Tibial nerve (tissue), 4 donors: ENCODE measurements at regions not wholly inside any gene's neighbourhood (a gene's known extent, or its start where the extent isn't known, plus 50 kb on each side); places are given as distances from the start of the nearest gene placed in this dataset.

Source experiments
- DNase-seq, 2 donors: peaks; one replicate each; pipeline ENCODE4 v3.0.0-alpha.2; 2019; ENCODE audit warnings: low spot score in 2 of 2
- H3K27ac ChIP-seq, 4 donors: fragments of 200-600 bp; sonication (generic) in 3 of 4; one replicate each; pipeline ENCODE4 v1.5.1; 2017 to 2019; ENCODE audit warnings: mild to moderate bottlenecking in 1 of 4
- H3K27me3 ChIP-seq, 2 donors: fragments of 200-600 bp; sonication (generic) in 1 of 2; one replicate each; pipeline versions ENCODE4 v1.5.1 to v1.6.0; 2017 to 2019
- H3K36me3 ChIP-seq, 3 donors: fragments of 200-600 bp; sonication (generic); one replicate each; pipeline ENCODE4 v1.5.1; 2018 to 2019
- H3K4me1 ChIP-seq, 4 donors: fragments of 200-600 bp; sonication (generic) in 3 of 4; one replicate each; pipeline ENCODE4 v1.5.1; 2017 to 2019
- H3K4me3 ChIP-seq, 4 donors: fragments of 200-600 bp; sonication (generic) in 3 of 4; one replicate each; pipeline ENCODE4 v1.5.1; 2017 to 2019; ENCODE audit warnings: mild to moderate bottlenecking in 1 of 4, moderate library complexity in 1 of 4
- H3K9me3 ChIP-seq, 4 donors: fragments of 200-600 bp; sonication (generic) in 3 of 4; one replicate each; pipeline ENCODE4 v1.5.1; 2017 to 2019
- EP300 ChIP-seq, 2 donors: sonication (generic); formaldehyde crosslinking; IDR thresholded peaks; one replicate each; pipeline ENCODE4 v1.6.1; 2017; ENCODE audit warnings: antibody characterized with exemption in 2 of 2, mild to moderate bottlenecking in 1 of 2
- POLR2A ChIP-seq, 2 donors: fragments of 450-650 bp; IDR thresholded peaks; one replicate each; pipeline ENCODE4 v1.6.1; 2017; ENCODE audit warnings: antibody characterized with exemption in 2 of 2, mild to moderate bottlenecking in 2 of 2, moderate library complexity in 2 of 2
- WGBS, 2 donors: methylation state at CpG; one replicate each; pipeline ENCODE4 v1.1.5; 2018; 5-methylcytosine and 5-hydroxymethylcytosine counted together
- TF ChIP-seq, protein P1 (sequence below), 5 experiments: fragments of 200-600 bp in 3 of 5; fragments of 450-650 bp in 2 of 5; sonication (generic) in 3 of 5; IDR thresholded peaks; one replicate each; pipeline ENCODE4 v1.5.1; 2016 to 2019; ENCODE audit warnings: antibody characterized with exemption in 5 of 5, mild to moderate bottlenecking in 3 of 5, moderate library complexity in 2 of 5

DNA sequence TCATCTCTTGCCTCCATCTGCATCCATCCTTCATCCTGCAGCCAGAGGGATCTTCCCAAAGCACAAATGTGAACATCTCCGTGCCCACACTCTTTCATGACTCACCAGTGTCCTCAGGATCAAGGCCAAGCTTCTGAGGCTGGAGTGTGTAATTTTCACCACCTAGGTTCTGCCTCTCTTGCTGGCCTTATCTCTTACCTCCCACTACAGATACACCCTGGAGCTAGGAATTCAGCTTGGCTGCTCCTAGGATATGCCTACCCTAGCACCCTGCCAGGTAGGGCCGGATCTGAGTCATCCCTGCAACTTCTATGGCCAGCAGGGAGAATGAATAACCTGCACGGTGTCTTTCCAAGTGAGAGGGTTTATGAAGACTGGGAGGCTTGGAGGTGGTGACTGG is 208.7 kb upstream of the CSF3R start:
- Histone ChIP-seq H3K4me3 (no peak overlapping the region), H3K9me3 (no peaks in the 10 kb centered on the region), H3K27me3 (peaks cover 0 to 36% of the 10 kb centered on the region in 2 donors), H3K36me3 (no peaks in the 10 kb centered on the region), H3K27ac (no peak overlapping the region), H3K4me1 (no peaks in the 10 kb centered on the region)
- TF ChIP-seq, protein P1, sequence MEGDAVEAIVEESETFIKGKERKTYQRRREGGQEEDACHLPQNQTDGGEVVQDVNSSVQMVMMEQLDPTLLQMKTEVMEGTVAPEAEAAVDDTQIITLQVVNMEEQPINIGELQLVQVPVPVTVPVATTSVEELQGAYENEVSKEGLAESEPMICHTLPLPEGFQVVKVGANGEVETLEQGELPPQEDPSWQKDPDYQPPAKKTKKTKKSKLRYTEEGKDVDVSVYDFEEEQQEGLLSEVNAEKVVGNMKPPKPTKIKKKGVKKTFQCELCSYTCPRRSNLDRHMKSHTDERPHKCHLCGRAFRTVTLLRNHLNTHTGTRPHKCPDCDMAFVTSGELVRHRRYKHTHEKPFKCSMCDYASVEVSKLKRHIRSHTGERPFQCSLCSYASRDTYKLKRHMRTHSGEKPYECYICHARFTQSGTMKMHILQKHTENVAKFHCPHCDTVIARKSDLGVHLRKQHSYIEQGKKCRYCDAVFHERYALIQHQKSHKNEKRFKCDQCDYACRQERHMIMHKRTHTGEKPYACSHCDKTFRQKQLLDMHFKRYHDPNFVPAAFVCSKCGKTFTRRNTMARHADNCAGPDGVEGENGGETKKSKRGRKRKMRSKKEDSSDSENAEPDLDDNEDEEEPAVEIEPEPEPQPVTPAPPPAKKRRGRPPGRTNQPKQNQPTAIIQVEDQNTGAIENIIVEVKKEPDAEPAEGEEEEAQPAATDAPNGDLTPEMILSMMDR (IDR thresholded peaks at IDR 0.05) = no peak
- TF ChIP-seq POLR2A (IDR thresholded peaks at IDR 0.05) (no peak), EP300 (IDR thresholded peaks at IDR 0.05) (no peak)
- WGBS, 2 donors = 58 to 76% methylated on average over 3 of the region's 3 CpGs
- no peak for DNase-seq

DNA sequence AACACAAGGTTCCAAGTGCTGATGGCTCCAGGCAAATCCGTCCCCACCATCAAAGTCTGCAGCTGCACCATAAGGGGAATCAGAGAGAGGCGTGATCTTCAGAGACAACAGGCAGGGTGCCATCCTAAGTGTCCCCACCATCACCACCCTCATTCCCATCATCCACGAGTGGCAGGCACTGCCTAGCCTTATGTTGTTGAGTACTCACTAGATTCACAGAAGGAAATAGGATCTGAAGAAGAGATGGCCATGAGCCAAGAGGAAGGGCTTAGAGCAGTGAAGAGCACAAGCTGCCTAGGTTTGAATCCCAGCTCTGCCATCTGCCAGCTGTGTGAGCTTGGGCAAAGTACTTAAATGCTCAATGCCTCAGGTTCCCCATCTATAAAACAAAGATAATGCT is 207.3 kb upstream of the CSF3R start:
- Histone ChIP-seq H3K27ac (no peak overlapping the region), H3K36me3 (no peaks in the 10 kb centered on the region), H3K27me3 (peaks cover 0 to 31% of the 10 kb centered on the region in 2 donors), H3K4me3 (no peak overlapping the region), H3K9me3 (no peaks in the 10 kb centered on the region), H3K4me1 (no peaks in the 10 kb centered on the region)
- 65 to 73% methylated on average over 3 of the region's 3 CpGs for WGBS, 2 donors
- TF ChIP-seq, protein P1 (IDR thresholded peaks at IDR 0.05) = no peak
- TF ChIP-seq EP300 (IDR thresholded peaks at IDR 0.05) (no peak), POLR2A (IDR thresholded peaks at IDR 0.05) (no peak)
- no peak for DNase-seq

DNA sequence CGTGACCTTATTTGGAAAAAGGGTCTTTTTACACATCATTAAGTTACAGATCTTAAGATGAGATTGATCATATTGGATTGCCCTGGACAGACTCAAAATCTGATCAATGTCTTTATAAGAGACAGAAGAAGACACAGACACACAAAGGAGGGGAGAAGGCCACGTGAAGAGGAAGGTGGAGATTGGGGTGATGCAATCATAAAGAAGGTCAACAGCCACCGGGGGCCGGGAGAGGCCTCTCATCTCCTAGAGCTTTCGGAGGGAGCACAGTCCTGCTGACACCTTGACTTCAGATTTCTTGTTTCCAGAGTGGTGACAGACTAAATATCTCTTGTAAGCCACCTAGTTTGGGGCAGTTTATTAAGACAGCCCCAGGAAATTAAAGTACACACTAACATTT is 204.6 kb upstream of the CSF3R start:
- peaks cover 0 to 21% of the 10 kb centered on the region in 2 donors for H3K27me3 ChIP-seq

DNA sequence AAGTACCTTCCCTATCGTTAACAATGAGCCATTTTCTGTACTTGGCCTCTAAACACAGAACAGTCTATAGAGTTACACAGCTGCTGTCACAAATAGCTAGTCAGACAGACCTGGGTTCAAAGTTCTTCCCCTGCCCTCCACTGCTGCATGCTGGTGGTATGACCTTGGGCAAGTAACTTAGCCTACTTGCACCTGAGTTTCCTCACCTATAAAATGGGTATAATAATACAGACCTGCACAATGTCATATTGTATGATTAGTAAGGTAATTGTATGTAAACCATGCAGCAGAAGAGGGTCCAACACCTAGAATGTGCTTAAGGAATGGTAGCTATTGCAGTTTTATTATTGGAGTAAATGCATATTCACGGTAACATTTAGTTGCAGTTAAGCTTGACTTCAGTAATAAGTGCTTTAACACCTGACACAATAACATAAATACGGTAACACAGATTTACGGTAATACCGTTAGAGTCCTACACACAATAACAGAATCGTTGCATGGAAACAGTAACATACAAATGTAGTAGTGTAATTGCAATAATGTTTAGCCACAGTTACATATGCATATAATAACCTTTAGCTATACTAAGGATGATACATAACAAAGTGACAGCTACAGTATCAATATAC is 193.3 kb upstream of the CSF3R start:
- no peaks in the 10 kb centered on the region for H3K36me3 ChIP-seq
- H3K4me1 ChIP-seq = no peaks in the 10 kb centered on the region
- H3K4me3 ChIP-seq = no peak overlapping the region
- 86 to 87% methylated on average over 6 of the region's 6 CpGs for WGBS, 2 donors
- no peaks in the 10 kb centered on the region for H3K9me3 ChIP-seq
- no peak for TF ChIP-seq EP300 (IDR thresholded peaks at IDR 0.05)
- no peak for TF ChIP-seq POLR2A (IDR thresholded peaks at IDR 0.05)
- TF ChIP-seq, protein P1 (IDR thresholded peaks at IDR 0.05) = no peak
- H3K27me3 ChIP-seq = peaks cover 0 to 15% of the 10 kb centered on the region in 2 donors
- no peak overlapping the region for H3K27ac ChIP-seq
- DNase-seq = no peak

More for the DNA sequence above, 204.6 kb upstream of the CSF3R start:
- Histone ChIP-seq H3K9me3 (no peaks in the 10 kb centered on the region), H3K27ac (no peak overlapping the region), H3K4me1 (no peaks in the 10 kb centered on the region), H3K36me3 (no peaks in the 10 kb centered on the region), H3K4me3 (no peak overlapping the region)
- no peak for DNase-seq
- TF ChIP-seq EP300 (IDR thresholded peaks at IDR 0.05) = no peak
- no peak for TF ChIP-seq POLR2A (IDR thresholded peaks at IDR 0.05)
- TF ChIP-seq, protein P1 (IDR thresholded peaks at IDR 0.05) = no peak
- 61 to 76% methylated on average over 5 of the region's 5 CpGs for WGBS, 2 donors

DNA sequence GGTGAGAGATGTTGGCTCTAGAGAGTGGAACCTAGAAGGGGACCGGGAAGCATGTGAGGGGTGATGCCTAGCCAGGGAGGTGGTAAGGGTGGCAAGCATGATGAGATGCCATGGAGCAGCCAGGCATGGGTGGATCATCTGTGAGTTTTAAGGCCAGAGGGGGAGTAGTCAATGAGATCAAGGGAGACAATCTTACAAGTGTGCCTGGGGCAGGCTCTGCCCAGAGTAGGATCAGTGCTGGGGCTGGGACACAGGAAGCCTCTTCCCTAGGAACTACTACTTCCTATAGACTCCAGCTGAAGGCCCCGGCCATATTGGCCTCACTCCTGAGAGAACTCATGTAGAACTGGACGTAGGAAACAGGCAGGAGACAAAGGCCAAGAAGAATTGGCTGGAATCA is 192.4 kb upstream of the CSF3R start:
- TF ChIP-seq, protein P1 (IDR thresholded peaks at IDR 0.05) = no peak
- TF ChIP-seq EP300 (IDR thresholded peaks at IDR 0.05) (no peak), POLR2A (IDR thresholded peaks at IDR 0.05) (no peak)
- 72 to 77% methylated on average over 3 of the region's 3 CpGs for WGBS, 2 donors
- H3K36me3 ChIP-seq = no peaks in the 10 kb centered on the region
- no peak overlapping the region for H3K27ac ChIP-seq
- peaks cover 0 to 15% of the 10 kb centered on the region in 2 donors for H3K27me3 ChIP-seq
- H3K4me1 ChIP-seq = no peaks in the 10 kb centered on the region
- no peak for DNase-seq
- H3K4me3 ChIP-seq = no peak overlapping the region
- H3K9me3 ChIP-seq = no peaks in the 10 kb centered on the region
